MM.1S (cell line): ENCODE measurements at regions not wholly inside any gene's neighbourhood (a gene's known extent, or its start where the extent isn't known, plus 50 kb on each side); places are given as distances from the start of the nearest gene placed in this dataset.

ENCODE experiments used
- DNase-seq: peaks from one replicate; pipeline ENCODE4 v3.0.0-alpha.2; 2015
- H2AFZ ChIP-seq: fragments of 300-600 bp; sonication (generic); 2 replicates; pipeline ENCODE4 v1.6.0; 2016; ENCODE audit warnings: antibody characterized with exemption, low read length
- H3F3A ChIP-seq: fragments of 300-600 bp; sonication (generic); 2 replicates; pipeline ENCODE4 v1.6.1; 2016; ENCODE audit warnings: mild to moderate bottlenecking, antibody characterized with exemption, low read length, moderate library complexity, mixed read lengths; ENCODE audit not compliant: insufficient read depth
- H3K27ac ChIP-seq: fragments of 300-600 bp; sonication (generic); 2 replicates; pipeline ENCODE4 v1.5.1; 2016; ENCODE audit warnings: mild to moderate bottlenecking, low read length
- H3K27me3 ChIP-seq: fragments of 300-600 bp; sonication (generic); replicated peaks from 2 replicates; pipeline ENCODE4 v1.6.0; 2016; ENCODE audit warnings: low read length; ENCODE audit not compliant: insufficient read depth
- H3K36me3 ChIP-seq: fragments of 300-600 bp; sonication (generic); replicated peaks from 2 replicates; pipeline ENCODE4 v1.6.1; 2016; ENCODE audit warnings: mild to moderate bottlenecking, low read length, mixed read lengths; ENCODE audit not compliant: insufficient read depth
- H3K4me1 ChIP-seq: fragments of 300-600 bp; sonication (generic); 2 replicates; pipeline ENCODE4 v1.6.1; 2016; ENCODE audit warnings: low read length, mixed read lengths
- H3K4me2 ChIP-seq: fragments of 300-600 bp; sonication (generic); 2 replicates; pipeline ENCODE4 v1.6.0; 2016; ENCODE audit warnings: low read depth, low read length
- H3K4me3 ChIP-seq: fragments of 300-600 bp; sonication (generic); 2 replicates; pipeline ENCODE4 v1.5.1; 2016; ENCODE audit warnings: low read length, mixed read lengths
- H3K79me2 ChIP-seq: fragments of 300-600 bp; sonication (generic); 2 replicates; pipeline ENCODE4 v1.6.1; 2016; ENCODE audit warnings: mixed run types, low read length, mixed read lengths
- H3K9ac ChIP-seq: fragments of 300-600 bp; sonication (generic); 2 replicates; pipeline ENCODE4 v1.6.1; 2016; ENCODE audit warnings: low read length, mixed read lengths
- H3K9me2 ChIP-seq: fragments of 300-600 bp; sonication (generic); replicated peaks from 2 replicates; pipeline ENCODE4 v1.6.1; 2016; ENCODE audit warnings: mild to moderate bottlenecking, low read length, mixed read lengths; ENCODE audit not compliant: insufficient read depth
- H3K9me3 ChIP-seq: fragments of 300-600 bp; sonication (generic); replicated peaks from 2 replicates; pipeline ENCODE4 v1.6.1; 2016; ENCODE audit warnings: mild to moderate bottlenecking, low read length, mixed read lengths; ENCODE audit not compliant: insufficient read depth
- H4K20me1 ChIP-seq: fragments of 300-600 bp; sonication (generic); 2 replicates; pipeline ENCODE4 v1.6.1; 2016; ENCODE audit warnings: mild to moderate bottlenecking, low read length, moderate library complexity, mixed read lengths; ENCODE audit not compliant: insufficient read depth
- CTCF ChIP-seq: fragments of 300-600 bp; sonication (generic); IDR thresholded peaks from 2 replicates; pipeline ENCODE4 v1.5.1; 2016; ENCODE audit warnings: antibody characterized with exemption, low read length, mixed read lengths
- EZH2 ChIP-seq: fragments of 300-600 bp; sonication (generic); optimal IDR thresholded peaks from 2 replicates; pipeline ENCODE3; 2017; ENCODE audit warnings: low read depth, mild to moderate bottlenecking, antibody characterized with exemption, low read length, mixed read lengths
- EZH2phosphoT487 ChIP-seq: fragments of 300-600 bp; sonication (generic); IDR thresholded peaks from 2 replicates; pipeline ENCODE4 v1.6.1; 2018; ENCODE audit warnings: antibody characterized with exemption, low read length

- no peak for DNase-seq
- Histone ChIP-seq H3K27me3 (no peaks in the 10 kb centered on the region), H4K20me1 (no peaks in the 10 kb centered on the region), H3K36me3 (no peaks in the 10 kb centered on the region), H3K9me3 (no peaks in the 10 kb centered on the region), H3K4me3 (no peak overlapping the region), H3K79me2 (no peaks in the 10 kb centered on the region), H3K4me1 (no peaks in the 10 kb centered on the region), H3K4me2 (no peak overlapping the region), H2AFZ (no peak overlapping the region), H3K27ac (no peak overlapping the region), H3K9ac (no peak overlapping the region), H3F3A (no peaks in the 10 kb centered on the region), H3K9me2 (no peaks in the 10 kb centered on the region)
- no peak for TF ChIP-seq EZH2phosphoT487
- TF ChIP-seq EZH2, result no peak
- no peak for TF ChIP-seq CTCF
These were observed 1282.3 kb upstream of the FLRT2 start for GRCh38 chr14:84247693-84248092.

- no peak overlapping the region for H3K9ac ChIP-seq
- TF ChIP-seq EZH2, result no peak
- TF ChIP-seq EZH2phosphoT487, result no peak
- no peak for TF ChIP-seq CTCF
- H3K4me1 ChIP-seq, result no peaks in the 10 kb centered on the region
- H3K27ac ChIP-seq, result no peak overlapping the region
- no peak overlapping the region for H2AFZ ChIP-seq
- no peaks in the 10 kb centered on the region for H3K27me3 ChIP-seq
- no peaks in the 10 kb centered on the region for H3F3A ChIP-seq
- no peak overlapping the region for H3K4me3 ChIP-seq
- H3K4me2 ChIP-seq, result no peak overlapping the region
- H3K36me3 ChIP-seq, result no peaks in the 10 kb centered on the region
- no peaks in the 10 kb centered on the region for H3K9me2 ChIP-seq
- H3K9me3 ChIP-seq, result no peaks in the 10 kb centered on the region
- no peaks in the 10 kb centered on the region for H3K79me2 ChIP-seq
- H4K20me1 ChIP-seq, result no peaks in the 10 kb centered on the region
- no peak for DNase-seq
These were observed 1279.1 kb upstream of the FLRT2 start for GRCh38 chr14:84250893-84251292.

- no peaks in the 10 kb centered on the region for H4K20me1 ChIP-seq
- no peaks in the 10 kb centered on the region for H3K4me1 ChIP-seq
- no peak overlapping the region for H3K4me3 ChIP-seq
- H3K9me3 ChIP-seq, result no peaks in the 10 kb centered on the region
- no peak overlapping the region for H3K4me2 ChIP-seq
- H2AFZ ChIP-seq, result no peak overlapping the region
- no peaks in the 10 kb centered on the region for H3K27me3 ChIP-seq
- no peaks in the 10 kb centered on the region for H3K79me2 ChIP-seq
- TF ChIP-seq EZH2phosphoT487 (no peak), CTCF (no peak), EZH2 (no peak)
- H3K36me3 ChIP-seq, result no peaks in the 10 kb centered on the region
- H3K9ac ChIP-seq, result no peak overlapping the region
- H3K27ac ChIP-seq, result no peak overlapping the region
- DNase-seq, result no peak
- no peaks in the 10 kb centered on the region for H3F3A ChIP-seq
- H3K9me2 ChIP-seq, result no peaks in the 10 kb centered on the region
These were observed 1278.4 kb upstream of the FLRT2 start for GRCh38 chr14:84251411-84252115.
